Adrenal gland (tissue), 9 donors: ENCODE measurements at regions not wholly inside any gene's neighbourhood (a gene's known extent, or its start where the extent isn't known, plus 50 kb on each side); places are given as distances from the start of the nearest gene placed in this dataset.
A peak's percentile ranks its signal among the peaks of the same experiment; 100 is the strongest.

Experiments
- DNase-seq, 7 donors: peaks; one replicate each; pipeline ENCODE4 v3.0.0-alpha.2; 2019 to 2020
- H3K27ac ChIP-seq, 5 donors: fragments of 200-600 bp; sonication (generic) in 4 of 5; 1 replicate in 3 of 5; 2 replicates in 2 of 5; pipeline versions ENCODE4 v1.5.1 to v1.8.0; 2016 to 2020; ENCODE audit warnings: mild to moderate bottlenecking in 1 of 5
- H3K27me3 ChIP-seq: fragments of 200-600 bp; 2 replicates; pipeline ENCODE4 v1.8.0; 2021
- H3K36me3 ChIP-seq, 2 donors: fragments of 200-600 bp; replicated peaks in 1 of 2; 1 replicate in 1 of 2; 2 replicates in 1 of 2; pipeline versions ENCODE4 v1.5.1 to v1.8.0; 2018 to 2022
- H3K4me1 ChIP-seq, 2 donors: fragments of 200-600 bp; replicated peaks in 1 of 2; 1 replicate in 1 of 2; 2 replicates in 1 of 2; pipeline versions ENCODE4 v1.5.1 to v1.8.0; 2018 to 2021
- H3K4me3 ChIP-seq, 4 donors: fragments of 200-600 bp; sonication (generic) in 3 of 4; one replicate each; pipeline ENCODE4 v1.5.1; 2016 to 2018
- H3K9me3 ChIP-seq, 3 donors: fragments of 200-600 bp; sonication (generic) in 1 of 3; replicated peaks in 1 of 3; 1 replicate in 2 of 3; 2 replicates in 1 of 3; pipeline versions ENCODE4 v1.5.1 to v1.8.0; 2016 to 2021
- CTCF ChIP-seq, 6 experiments: fragments of 450-650 bp in 4 of 6; fragments of 200-600 bp in 2 of 6; sonication (generic) in 1 of 6; IDR thresholded peaks; 1 replicate in 5 of 6; 2 replicates in 1 of 6; pipeline versions ENCODE4 v1.5.1 to v1.8.0; 2016 to 2021; ENCODE audit warnings: antibody characterized with exemption in 6 of 6, mild to moderate bottlenecking in 2 of 6, moderate library complexity in 1 of 6
- POLR2A ChIP-seq, 2 donors: fragments of 450-650 bp; IDR thresholded peaks; one replicate each; pipeline ENCODE4 v1.6.1; 2017; ENCODE audit warnings: antibody characterized with exemption in 2 of 2, mild to moderate bottlenecking in 2 of 2, moderate library complexity in 1 of 2
- WGBS, 4 donors: extraction: QIAGEN DNeasy Blood & Tissue Kit in 2 of 4; methylation state at CpG; one replicate each; pipeline versions ENCODE4 v1.1.5 to v1.1.7; 2013 to 2017; 5-methylcytosine and 5-hydroxymethylcytosine counted together
- intact Hi-C, 2 donors: fragments of 100-400 bp; cut with DNase I; formaldehyde crosslinking; loops; one replicate each; pipeline versions ENCODE4 v1.14.1 to v1.15.0; 2022 to 2023
- donor health status: healthy with polysubstance abuse.
- donor health status: Bipolar disorder and iron deficiency.
- donor health status: DM: yes; HTN: yes; CAD: no.
- donor health status: DM: no; HTN: no; CAD: no.
- donor health status: DM: no; HTN: no; CAD: no.

GRCh38 chr2:71935262-71935848, 212.3 kb downstream of the CYP26B1 start:
- DNase-seq = peak in 6 of 7 donors; percentile 27 to 71 (median 43)
- WGBS, 4 donors = 63 to 74% (median 73%) methylated on average over 7 to 11 of the region's 11 CpGs
- no peak for TF ChIP-seq CTCF (IDR thresholded peaks at IDR 0.05)
- Histone ChIP-seq H3K9me3 (no peaks in the 10 kb centered on the region), H3K27me3 (no peaks in the 10 kb centered on the region), H3K36me3 (no peaks in the 10 kb centered on the region), H3K4me3 (no peak overlapping the region), H3K27ac (peak overlapping the region in 2 of 5 donors; percentile 47 to 85), H3K4me1 (no peaks in the 10 kb centered on the region)
- intact Hi-C loops = no loop called here

GRCh38 chr2:71934595-71935261, 212.9 kb downstream of the CYP26B1 start:
- no peak overlapping the region for H3K4me3 ChIP-seq
- TF ChIP-seq POLR2A (IDR thresholded peaks at IDR 0.05) (no peak), CTCF (IDR thresholded peaks at IDR 0.05) (no peak)
- DNase-seq = peak in 5 of 7 donors; percentile 31 to 67 (median 37)
- H3K27ac ChIP-seq = peak overlapping the region in 2 of 5 donors; percentile 47 to 85
- H3K4me1 ChIP-seq = no peaks in the 10 kb centered on the region
- WGBS, 4 donors = 73 to 88% (median 73%) methylated on average over 4 of the region's 4 CpGs
- H3K27me3 ChIP-seq = no peaks in the 10 kb centered on the region
- H3K36me3 ChIP-seq = no peaks in the 10 kb centered on the region
- no peaks in the 10 kb centered on the region for H3K9me3 ChIP-seq
- intact Hi-C loops = no loop called here

- peak in 2 of 7 donors; percentile 10 to 24 for DNase-seq
- TF ChIP-seq POLR2A (IDR thresholded peaks at IDR 0.05) (no peak), CTCF (IDR thresholded peaks at IDR 0.05) (no peak)
- Histone ChIP-seq H3K4me1 (no peaks in the 10 kb centered on the region), H3K27ac (peak overlapping the region in 1 of 5 donors; percentile 53), H3K4me3 (no peak overlapping the region), H3K36me3 (no peaks in the 10 kb centered on the region), H3K9me3 (no peaks in the 10 kb centered on the region), H3K27me3 (no peaks in the 10 kb centered on the region)
- 93 to 100% (median 99%) methylated on average over 2 of the region's 2 CpGs for WGBS, 4 donors
- intact Hi-C loops = no loop called here
These were observed 213.4 kb downstream of the CYP26B1 start for GRCh38 chr2:71934320-71934593.

- no peaks in the 10 kb centered on the region for H3K36me3 ChIP-seq
- WGBS, 4 donors = 75 to 82% (median 78%) methylated on average over 5 to 8 of the region's 8 CpGs
- H3K27ac ChIP-seq = peak overlapping the region in 1 of 5 donors; percentile 53
- no peak for TF ChIP-seq CTCF (IDR thresholded peaks at IDR 0.05)
- TF ChIP-seq POLR2A (IDR thresholded peaks at IDR 0.05) = no peak
- intact Hi-C loops = no loop called here
- H3K9me3 ChIP-seq = no peaks in the 10 kb centered on the region
- no peaks in the 10 kb centered on the region for H3K27me3 ChIP-seq
- DNase-seq = peak in 2 of 7 donors; percentile 13 to 49
- no peaks in the 10 kb centered on the region for H3K4me1 ChIP-seq
- H3K4me3 ChIP-seq = no peak overlapping the region
These were observed 214.0 kb downstream of the CYP26B1 start for GRCh38 chr2:71933467-71934319.
